HCT116 (cell line): ENCODE measurements at regions not wholly inside any gene's neighbourhood (a gene's known extent, or its start where the extent isn't known, plus 50 kb on each side); places are given as distances from the start of the nearest gene placed in this dataset.

Experiments
- ATAC-seq: fragments of 200-7000 bp; cut with Tn5 transposase; 2 replicates; pipeline ENCODE4 v1.9.1; 2020; ENCODE audit warnings: mild to moderate bottlenecking, moderate library complexity
- BruUV-seq: library from RNA; stranded (reverse); fragments of 400-500 nt; replicated peaks from 2 replicates; lab custom pipeline; 2021; lab: Mats Ljungman, UMichigan
- CTCF ChIA-PET: fragments of 300-600 bp; sonication (Branson Sonifier 250); formaldehyde crosslinking; loops from one replicate; lab custom pipeline; 2021; ENCODE audit warnings: antibody characterized with exemption; lab: Charles Lee
- POLR2A ChIA-PET: fragments of 300-600, 350-600 bp; sonication (Branson Sonifier 250); formaldehyde crosslinking; loops from one replicate; lab custom pipeline; 2021; ENCODE audit warnings: antibody characterized with exemption; lab: Charles Lee
- RAD21 ChIA-PET, 2 experiments: fragments of 300-600 bp; sonication (Branson Sonifier 250); formaldehyde crosslinking; loops; one replicate each; lab custom pipeline; 2023; ENCODE audit warnings: low total read pairs in 2 of 2; ENCODE audit not compliant: uncharacterized antibody in 2 of 2, unreplicated experiment in 2 of 2, low non-redundant PET in 1 of 2; lab: Charles Lee
- DNase-seq: peaks from one replicate; pipeline ENCODE4 v3.0.0-alpha.2; 2010; ENCODE audit warnings: low read depth, low spot score
- H2AFZ ChIP-seq: fragments of 200-600 bp; shearing (Covaris generic), sonication (generic); 2 replicates; pipeline ENCODE4 v1.6.1; 2017; ENCODE audit warnings: low read depth, mixed run types, mixed read lengths, antibody characterized with exemption, low read length; ENCODE audit not compliant: poor library complexity, severe bottlenecking
- H3K27ac ChIP-seq: 2 replicates; pipeline ENCODE4 v1.5.1; 2012; ENCODE audit warnings: low read depth, low read length
- H3K27me3 ChIP-seq: fragments of 200-600 bp; sonication (generic); 2 replicates; pipeline ENCODE4 v1.6.1; 2016; ENCODE audit warnings: mixed run types, low read length, mixed read lengths; ENCODE audit not compliant: insufficient read depth
- H3K36me3 ChIP-seq, 2 experiments: fragments of 200-500 bp in 1 of 2; fragments of 200-600 bp in 1 of 2; sonication (Bioruptor generic) in 1 of 2; sonication (generic) in 1 of 2; 2 replicates each; pipeline versions ENCODE4 v1.5.1 to v1.6.1; 2014 to 2016; ENCODE audit warnings: low read length in 2 of 2, inconsistent platforms in 1 of 2, mixed read lengths in 1 of 2, mixed run types in 1 of 2; ENCODE audit not compliant: insufficient read depth in 2 of 2, control insufficient read depth in 1 of 2
- H3K4me1 ChIP-seq, 2 experiments: fragments of 200-600 bp in 1 of 2; sonication (generic) in 1 of 2; 2 replicates each; pipeline versions ENCODE4 v1.5.1 to v1.6.1; 2012 to 2017; ENCODE audit warnings: low read length in 2 of 2, inconsistent platforms in 1 of 2, mild to moderate bottlenecking in 1 of 2, mixed read lengths in 1 of 2, mixed run types in 1 of 2, moderate library complexity in 1 of 2; ENCODE audit not compliant: insufficient read depth in 2 of 2, control insufficient read depth in 1 of 2
- H3K4me2 ChIP-seq: fragments of 200-600 bp; sonication (generic); 2 replicates; pipeline ENCODE4 v1.6.1; 2017; ENCODE audit warnings: mixed run types, low read length, mixed read lengths
- H3K4me3 ChIP-seq, 2 experiments: fragments of 200-600 bp in 1 of 2; sonication (generic) in 1 of 2; replicated peaks in 1 of 2; 2 replicates each; pipeline ENCODE4 v1.5.1; 2011 to 2016; ENCODE audit warnings: low read length in 2 of 2, control low read depth in 1 of 2, low read depth in 1 of 2, mild to moderate bottlenecking in 1 of 2, mixed read lengths in 1 of 2, mixed run types in 1 of 2
- H3K79me2 ChIP-seq: fragments of 200-600 bp; sonication (generic); 2 replicates; pipeline ENCODE4 v1.6.1; 2017; ENCODE audit warnings: mild to moderate bottlenecking, mixed run types, low read length, moderate library complexity, mixed read lengths; ENCODE audit not compliant: insufficient read depth
- H3K9ac ChIP-seq: fragments of 200-600 bp; sonication (generic); 2 replicates; pipeline ENCODE4 v1.6.1; 2016; ENCODE audit warnings: low read length, mixed read lengths
- H3K9me2 ChIP-seq: fragments of 200-600 bp; sonication (generic), shearing (Covaris generic); 2 replicates; pipeline ENCODE4 v1.6.1; 2017; ENCODE audit warnings: mixed run types, mild to moderate bottlenecking, moderate library complexity; ENCODE audit not compliant: insufficient read depth
- H3K9me3 ChIP-seq, 2 experiments: fragments of 200-500 bp in 1 of 2; fragments of 200-600 bp in 1 of 2; sonication (Bioruptor generic) in 1 of 2; sonication (generic) in 1 of 2; 2 replicates each; pipeline ENCODE4 v1.6.1; 2014 to 2017; ENCODE audit warnings: low read length in 2 of 2, mixed read lengths in 2 of 2, inconsistent platforms in 1 of 2, low read depth in 1 of 2, mild to moderate bottlenecking in 1 of 2, mixed run types in 1 of 2, moderate library complexity in 1 of 2; ENCODE audit not compliant: control insufficient read depth in 1 of 2, insufficient read depth in 1 of 2
- H4K20me1 ChIP-seq: fragments of 200-600 bp; sonication (generic), shearing (Covaris generic); 2 replicates; pipeline ENCODE4 v1.6.1; 2017; ENCODE audit warnings: mixed run types, mild to moderate bottlenecking, moderate library complexity; ENCODE audit not compliant: insufficient read depth
- CBX3 ChIP-seq: IDR thresholded peaks from 2 replicates; pipeline ENCODE4 v1.6.1; 2012; ENCODE audit warnings: low read depth
- EZH2phosphoT487 ChIP-seq: fragments of 200-600 bp; IDR thresholded peaks from 2 replicates; pipeline ENCODE4 v1.6.1; 2018; ENCODE audit warnings: antibody characterized with exemption, borderline replicate concordance
- FOSL1 ChIP-seq: IDR thresholded peaks from 2 replicates; pipeline ENCODE4 v1.6.1; 2012; ENCODE audit warnings: low read depth
- POLR2A ChIP-seq: IDR thresholded peaks from 2 replicates; pipeline ENCODE4 v1.7.0; 2011; ENCODE audit warnings: borderline replicate concordance; ENCODE audit not compliant: insufficient read depth, insufficient read length; ENCODE audit errors: extremely low read depth
- POLR2AphosphoS5 ChIP-seq: IDR thresholded peaks from 2 replicates; pipeline ENCODE4 v1.6.1; 2011; ENCODE audit warnings: mild to moderate bottlenecking, low read depth, low read length, moderate library complexity
- RAD21 ChIP-seq: IDR thresholded peaks from 2 replicates; pipeline ENCODE4 v1.6.1; 2012; ENCODE audit warnings: low read depth, mild to moderate bottlenecking
- SRF ChIP-seq: IDR thresholded peaks from 2 replicates; pipeline ENCODE4 v1.6.1; 2012; ENCODE audit warnings: low read depth
- YY1 ChIP-seq: IDR thresholded peaks from 2 replicates; pipeline ENCODE4 v1.6.1; 2011; ENCODE audit warnings: low read length, low read depth, moderate library complexity, mild to moderate bottlenecking; ENCODE audit not compliant: insufficient replicate concordance; ENCODE audit errors: extremely low read depth
- intact Hi-C: fragments of 100-400 bp; cut with micrococcal nuclease; formaldehyde crosslinking; loops from 2 replicates; pipeline ENCODE4 v1.10.0; 2022
- TF ChIP-seq, protein P1 (sequence below): IDR thresholded peaks from 2 replicates; pipeline ENCODE4 v1.6.1; 2011; ENCODE audit warnings: mild to moderate bottlenecking, low read length, moderate library complexity; ENCODE audit not compliant: insufficient replicate concordance; ENCODE audit errors: extremely low read depth
- TF ChIP-seq, protein P2 (sequence below): IDR thresholded peaks from 2 replicates; pipeline ENCODE4 v1.6.1; 2012
- TF ChIP-seq, protein P3 (sequence below): IDR thresholded peaks from 2 replicates; pipeline ENCODE4 v1.6.1; 2012

DNA sequence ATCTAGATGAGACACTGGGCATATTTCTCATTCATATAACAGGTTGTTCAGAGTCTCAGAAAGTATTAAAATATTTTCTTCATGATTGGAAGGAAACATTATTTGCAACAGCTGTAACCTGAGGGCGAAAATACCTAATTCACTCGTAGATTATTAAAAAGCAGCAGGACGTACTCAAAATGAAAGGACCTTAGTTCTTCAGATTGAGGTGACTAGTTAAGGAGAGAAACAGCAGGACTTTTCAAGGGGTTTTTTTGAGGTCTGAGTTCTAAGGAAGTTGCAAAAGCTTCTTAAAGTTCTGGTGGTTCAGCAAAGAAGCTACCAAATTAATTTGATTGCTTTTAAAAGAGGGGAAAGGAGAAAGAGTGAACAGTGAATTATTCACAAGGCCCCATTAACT, 174.9 kb downstream of the TMEM161B start:
- no peaks in the 10 kb centered on the region for H3K9me2 ChIP-seq
- no peak overlapping the region for H2AFZ ChIP-seq
- RAD21 ChIA-PET, result no interaction called here

More for the DNA sequence above, 174.9 kb downstream of the TMEM161B start:
- Histone ChIP-seq H3K4me2 (no peak overlapping the region), H3K9ac (no peak overlapping the region), H3K4me3 (no peak overlapping the region), H3K27me3 (no peaks in the 10 kb centered on the region), H3K4me1 (no peaks in the 10 kb centered on the region), H3K27ac (no peak overlapping the region), H3K36me3 (no peaks in the 10 kb centered on the region), H3K9me3 (no peaks in the 10 kb centered on the region), H4K20me1 (no peaks in the 10 kb centered on the region), H3K79me2 (no peaks in the 10 kb centered on the region)
- TF ChIP-seq, protein P1, sequence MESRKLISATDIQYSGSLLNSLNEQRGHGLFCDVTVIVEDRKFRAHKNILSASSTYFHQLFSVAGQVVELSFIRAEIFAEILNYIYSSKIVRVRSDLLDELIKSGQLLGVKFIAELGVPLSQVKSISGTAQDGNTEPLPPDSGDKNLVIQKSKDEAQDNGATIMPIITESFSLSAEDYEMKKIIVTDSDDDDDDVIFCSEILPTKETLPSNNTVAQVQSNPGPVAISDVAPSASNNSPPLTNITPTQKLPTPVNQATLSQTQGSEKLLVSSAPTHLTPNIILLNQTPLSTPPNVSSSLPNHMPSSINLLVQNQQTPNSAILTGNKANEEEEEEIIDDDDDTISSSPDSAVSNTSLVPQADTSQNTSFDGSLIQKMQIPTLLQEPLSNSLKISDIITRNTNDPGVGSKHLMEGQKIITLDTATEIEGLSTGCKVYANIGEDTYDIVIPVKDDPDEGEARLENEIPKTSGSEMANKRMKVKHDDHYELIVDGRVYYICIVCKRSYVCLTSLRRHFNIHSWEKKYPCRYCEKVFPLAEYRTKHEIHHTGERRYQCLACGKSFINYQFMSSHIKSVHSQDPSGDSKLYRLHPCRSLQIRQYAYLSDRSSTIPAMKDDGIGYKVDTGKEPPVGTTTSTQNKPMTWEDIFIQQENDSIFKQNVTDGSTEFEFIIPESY, result no peak
- TF ChIP-seq, protein P2, sequence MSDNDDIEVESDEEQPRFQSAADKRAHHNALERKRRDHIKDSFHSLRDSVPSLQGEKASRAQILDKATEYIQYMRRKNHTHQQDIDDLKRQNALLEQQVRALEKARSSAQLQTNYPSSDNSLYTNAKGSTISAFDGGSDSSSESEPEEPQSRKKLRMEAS, result no peak
- TF ChIP-seq, protein P3, sequence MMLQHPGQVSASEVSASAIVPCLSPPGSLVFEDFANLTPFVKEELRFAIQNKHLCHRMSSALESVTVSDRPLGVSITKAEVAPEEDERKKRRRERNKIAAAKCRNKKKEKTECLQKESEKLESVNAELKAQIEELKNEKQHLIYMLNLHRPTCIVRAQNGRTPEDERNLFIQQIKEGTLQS, result no peak
- TF ChIP-seq FOSL1 (no peak), YY1 (no peak), RAD21 (no peak), EZH2phosphoT487 (no peak), POLR2AphosphoS5 (no peak), SRF (no peak), POLR2A (no peak), CBX3 (no peak)
- intact Hi-C loops, result no loop called here
- ATAC-seq, result no peak
- no peak for DNase-seq
- ChIA-PET POLR2A (no interaction called here), CTCF (no interaction called here)
- no TSS peak for BruUV-seq
